ENCODE measurements at regions not wholly inside any gene's neighbourhood (a gene's known extent, or its start where the extent isn't known, plus 50 kb on each side); places are given as distances from the start of the nearest gene placed in this dataset.

DNA sequence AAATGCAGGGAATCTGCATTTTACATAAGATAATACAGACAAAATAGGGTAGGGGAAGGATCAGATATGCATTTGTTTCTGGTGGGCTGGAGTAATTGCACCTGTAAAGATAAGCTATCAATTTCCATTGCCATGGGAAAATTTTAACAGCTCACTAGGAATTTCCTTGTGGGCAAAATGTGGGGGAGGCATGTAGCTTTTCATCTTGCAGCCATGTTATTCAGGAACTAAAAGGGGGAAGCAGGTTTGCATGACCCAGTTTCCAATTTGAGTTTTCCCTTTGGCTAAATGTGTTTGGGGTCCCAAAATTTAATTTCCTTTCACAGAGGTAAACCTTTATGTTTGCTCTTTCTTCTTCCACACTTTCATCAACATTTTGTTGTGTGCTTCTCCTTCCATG lies 624.4 kb downstream of the NYAP2 start:
- Histone ChIP-seq H3K4me3 (ENCODE audit: low read depth, low read length) (no peak overlapping the region), H3K27me3 (ENCODE audit: insufficient read depth, low read length) (no peaks in the 10 kb centered on the region), H2AFZ (ENCODE audit: low read length, unreplicated experiment) (no peak overlapping the region), H3K4me1 (ENCODE audit: control insufficient read depth, insufficient read depth, low read length, unreplicated experiment) (no peaks in the 10 kb centered on the region), H3K36me3 (ENCODE audit: insufficient read depth, low read length) (no peaks in the 10 kb centered on the region), H3K79me2 (ENCODE audit: control insufficient read depth, insufficient read depth, low read length, unreplicated experiment) (no peaks in the 10 kb centered on the region), H3K27ac (ENCODE audit: low read depth, low read length) (no peak overlapping the region)

DNA sequence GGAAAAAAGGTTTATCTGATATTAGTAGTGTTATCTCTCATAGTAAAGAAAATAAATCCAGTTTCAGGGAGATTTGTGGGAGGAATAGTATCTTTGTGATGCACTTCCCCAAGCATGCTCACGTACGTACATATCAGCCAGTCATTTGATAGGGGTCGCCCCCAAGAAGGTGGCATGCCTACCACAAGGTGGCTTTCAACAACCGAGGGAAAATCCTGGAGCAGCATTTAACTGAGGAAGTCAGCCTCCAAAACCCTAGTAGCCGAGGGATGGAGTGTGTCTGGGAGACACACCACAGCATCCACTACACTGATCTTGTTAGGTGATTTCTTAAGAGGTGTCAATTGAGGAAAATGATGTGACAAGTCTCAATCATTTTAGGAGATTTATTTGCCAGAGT lies 623.9 kb downstream of the NYAP2 start:
- no peak overlapping the region for H3K4me3 ChIP-seq (ENCODE audit: low read depth, low read length)
- H3K79me2 ChIP-seq (ENCODE audit: control insufficient read depth, insufficient read depth, low read length, unreplicated experiment), result no peaks in the 10 kb centered on the region
- no peaks in the 10 kb centered on the region for H3K4me1 ChIP-seq (ENCODE audit: control insufficient read depth, insufficient read depth, low read length, unreplicated experiment)
- no peak overlapping the region for H3K27ac ChIP-seq (ENCODE audit: low read depth, low read length)
- H3K36me3 ChIP-seq (ENCODE audit: insufficient read depth, low read length), result no peaks in the 10 kb centered on the region
- H3K27me3 ChIP-seq (ENCODE audit: insufficient read depth, low read length), result no peaks in the 10 kb centered on the region
- H2AFZ ChIP-seq (ENCODE audit: low read length, unreplicated experiment), result no peak overlapping the region

DNA sequence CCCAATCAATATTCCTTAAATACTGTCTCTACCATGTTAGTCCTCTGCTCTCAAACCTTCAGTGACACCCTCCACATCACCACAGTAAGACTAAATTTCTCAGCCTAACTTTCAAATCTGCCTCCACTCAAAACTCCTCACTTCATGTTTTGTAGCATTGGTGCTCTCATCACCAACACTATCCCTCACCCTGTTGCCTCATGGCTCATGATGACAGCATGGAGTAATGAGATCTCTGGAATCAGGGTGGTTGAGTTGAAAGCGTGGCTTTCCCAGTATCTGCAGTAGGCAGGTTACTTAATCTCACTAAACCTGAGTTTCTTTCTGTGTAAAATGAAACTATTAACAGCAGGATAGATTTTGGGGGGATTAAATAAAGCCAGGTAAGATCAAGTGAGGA lies 621.4 kb downstream of the NYAP2 start:
- H2AFZ ChIP-seq (ENCODE audit: low read length, unreplicated experiment), result no peak overlapping the region
- no peak overlapping the region for H3K4me3 ChIP-seq (ENCODE audit: low read depth, low read length)
- no peaks in the 10 kb centered on the region for H3K79me2 ChIP-seq (ENCODE audit: control insufficient read depth, insufficient read depth, low read length, unreplicated experiment)
- no peaks in the 10 kb centered on the region for H3K36me3 ChIP-seq (ENCODE audit: insufficient read depth, low read length)
- no peak overlapping the region for H3K27ac ChIP-seq (ENCODE audit: low read depth, low read length)
- H3K4me1 ChIP-seq (ENCODE audit: control insufficient read depth, insufficient read depth, low read length, unreplicated experiment), result no peaks in the 10 kb centered on the region
- H3K27me3 ChIP-seq (ENCODE audit: insufficient read depth, low read length), result no peaks in the 10 kb centered on the region

DNA sequence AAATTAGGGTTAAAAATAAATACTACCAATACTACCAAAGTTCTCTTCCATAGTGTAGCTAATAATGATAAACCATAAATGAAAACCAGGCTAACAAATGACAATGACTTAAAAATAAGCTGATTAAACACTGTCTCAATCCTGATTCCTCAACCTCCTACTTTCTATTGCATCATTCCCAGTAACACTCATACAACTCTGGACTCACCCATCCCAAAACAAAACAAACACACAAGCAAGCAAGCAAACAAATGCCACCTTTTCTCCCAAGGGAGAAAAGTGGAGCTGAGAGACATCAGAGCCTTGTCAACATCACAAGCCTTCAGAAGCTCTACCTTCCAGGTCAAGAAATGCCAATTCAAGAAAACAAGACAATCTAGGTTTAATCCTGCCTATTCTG lies 620.7 kb downstream of the NYAP2 start:
- H2AFZ ChIP-seq (ENCODE audit: low read length, unreplicated experiment), result no peak overlapping the region
- H3K4me3 ChIP-seq (ENCODE audit: low read depth, low read length), result no peak overlapping the region
- no peaks in the 10 kb centered on the region for H3K36me3 ChIP-seq (ENCODE audit: insufficient read depth, low read length)
- H3K79me2 ChIP-seq (ENCODE audit: control insufficient read depth, insufficient read depth, low read length, unreplicated experiment), result no peaks in the 10 kb centered on the region
- no peaks in the 10 kb centered on the region for H3K27me3 ChIP-seq (ENCODE audit: insufficient read depth, low read length)
- H3K27ac ChIP-seq (ENCODE audit: low read depth, low read length), result no peak overlapping the region
- H3K4me1 ChIP-seq (ENCODE audit: control insufficient read depth, insufficient read depth, low read length, unreplicated experiment), result no peaks in the 10 kb centered on the region

DNA sequence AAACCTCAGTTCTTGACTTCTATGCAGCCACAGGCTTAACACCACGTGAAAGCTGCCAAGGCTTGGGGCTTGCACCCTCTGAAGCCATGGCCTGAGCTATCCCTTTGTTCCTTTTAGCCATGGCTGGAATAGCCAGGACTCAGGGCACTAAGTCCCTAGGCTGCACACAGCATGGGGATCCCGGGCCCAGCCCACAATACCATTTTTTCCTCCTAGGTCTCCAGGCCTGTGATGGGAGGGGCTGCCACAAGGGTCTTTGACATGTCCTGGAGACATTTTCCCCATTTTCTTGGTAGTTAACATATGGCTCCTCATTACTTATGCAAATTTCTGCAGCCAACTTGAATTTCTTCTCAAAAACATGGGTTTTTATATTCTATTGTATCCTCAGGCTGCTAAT lies 619.1 kb downstream of the NYAP2 start:
- no peaks in the 10 kb centered on the region for H3K79me2 ChIP-seq (ENCODE audit: control insufficient read depth, insufficient read depth, low read length, unreplicated experiment)
- H3K36me3 ChIP-seq (ENCODE audit: insufficient read depth, low read length), result no peaks in the 10 kb centered on the region
- no peak overlapping the region for H3K27ac ChIP-seq (ENCODE audit: low read depth, low read length)
- H2AFZ ChIP-seq (ENCODE audit: low read length, unreplicated experiment), result no peak overlapping the region
- H3K4me3 ChIP-seq (ENCODE audit: low read depth, low read length), result no peak overlapping the region
- no peaks in the 10 kb centered on the region for H3K4me1 ChIP-seq (ENCODE audit: control insufficient read depth, insufficient read depth, low read length, unreplicated experiment)
- no peaks in the 10 kb centered on the region for H3K27me3 ChIP-seq (ENCODE audit: insufficient read depth, low read length)

DNA sequence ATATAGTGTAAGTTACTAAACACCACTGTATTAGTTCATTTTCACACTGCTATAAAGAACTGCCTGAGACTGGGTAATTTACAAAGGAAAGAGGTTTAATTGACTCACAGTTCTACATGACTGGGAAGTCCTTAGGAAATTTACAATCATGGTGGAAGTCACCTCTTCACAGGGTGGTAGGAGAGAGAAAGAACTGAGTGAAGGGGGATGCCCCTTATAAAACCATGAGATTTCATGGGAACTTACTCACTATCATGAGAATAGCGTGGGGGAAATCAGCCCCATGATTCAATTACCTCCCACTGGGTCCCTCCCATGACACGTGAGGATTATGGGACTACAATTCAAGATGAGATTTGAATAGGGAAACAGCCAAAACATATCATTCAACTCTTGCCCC lies 618.0 kb downstream of the NYAP2 start:
- Histone ChIP-seq H3K79me2 (ENCODE audit: control insufficient read depth, insufficient read depth, low read length, unreplicated experiment) (no peaks in the 10 kb centered on the region), H3K27me3 (ENCODE audit: insufficient read depth, low read length) (no peaks in the 10 kb centered on the region), H3K4me3 (ENCODE audit: low read depth, low read length) (no peak overlapping the region), H3K27ac (ENCODE audit: low read depth, low read length) (no peak overlapping the region), H3K36me3 (ENCODE audit: insufficient read depth, low read length) (no peaks in the 10 kb centered on the region), H2AFZ (ENCODE audit: low read length, unreplicated experiment) (no peak overlapping the region), H3K4me1 (ENCODE audit: control insufficient read depth, insufficient read depth, low read length, unreplicated experiment) (no peaks in the 10 kb centered on the region)

DNA sequence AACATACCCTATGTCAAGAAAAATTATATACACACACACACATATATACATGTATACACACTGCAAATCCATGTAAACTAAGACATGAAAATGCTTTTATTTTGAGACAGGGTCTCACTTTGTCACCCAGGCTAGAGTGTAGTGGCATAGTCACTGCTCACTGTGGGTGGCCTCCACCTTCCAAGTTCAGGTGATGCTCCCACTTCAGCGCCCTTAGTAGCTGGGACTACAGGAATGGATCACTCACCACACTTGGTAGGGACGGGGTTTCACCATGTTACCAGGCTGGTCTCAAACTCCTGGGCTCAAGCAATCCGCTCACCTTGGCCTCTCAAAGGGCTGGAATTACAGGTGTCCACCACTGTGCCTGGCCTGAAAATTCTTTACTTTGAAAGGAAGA lies 617.6 kb downstream of the NYAP2 start:
- Histone ChIP-seq H3K4me3 (ENCODE audit: low read depth, low read length) (no peak overlapping the region), H3K79me2 (ENCODE audit: control insufficient read depth, insufficient read depth, low read length, unreplicated experiment) (no peaks in the 10 kb centered on the region), H3K4me1 (ENCODE audit: control insufficient read depth, insufficient read depth, low read length, unreplicated experiment) (no peaks in the 10 kb centered on the region), H3K27ac (ENCODE audit: low read depth, low read length) (no peak overlapping the region), H2AFZ (ENCODE audit: low read length, unreplicated experiment) (no peak overlapping the region), H3K36me3 (ENCODE audit: insufficient read depth, low read length) (no peaks in the 10 kb centered on the region), H3K27me3 (ENCODE audit: insufficient read depth, low read length) (no peaks in the 10 kb centered on the region)

DNA sequence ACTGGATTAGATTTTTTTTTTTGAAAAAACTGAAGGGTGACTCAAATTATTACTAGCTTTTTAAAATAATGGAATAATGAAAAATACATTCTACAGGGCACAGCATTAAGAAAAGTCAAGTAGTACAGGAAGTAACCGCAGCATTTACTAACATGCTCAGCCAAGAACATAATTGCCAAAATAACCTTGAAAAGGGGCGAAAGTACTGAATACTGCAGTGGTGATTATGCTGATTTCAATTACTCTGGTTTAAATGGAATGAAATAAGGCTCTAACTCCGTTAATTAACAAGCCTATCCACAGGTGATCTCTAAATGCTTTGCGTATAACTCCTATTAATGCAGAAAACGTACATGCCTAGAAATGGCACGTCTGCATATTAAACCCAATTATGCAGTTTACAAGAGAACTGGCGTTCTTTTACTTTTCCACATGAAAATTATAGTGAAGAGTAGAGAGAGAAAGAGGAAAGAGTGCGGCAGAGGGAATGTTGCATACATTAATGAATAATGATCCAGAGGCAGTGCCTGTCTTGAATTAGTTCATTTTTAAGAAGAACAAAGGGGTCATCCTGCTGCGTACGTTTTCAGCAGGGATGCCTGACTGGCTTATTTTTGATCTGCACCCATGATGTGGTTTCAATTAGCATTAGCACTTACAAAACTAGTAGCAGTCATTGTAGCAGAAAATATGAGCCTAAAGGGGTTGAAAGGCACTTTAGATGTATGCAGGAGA lies 612.4 kb downstream of the NYAP2 start:
- H2AFZ ChIP-seq (ENCODE audit: low read length, unreplicated experiment), result no peak overlapping the region
- no peak overlapping the region for H3K27ac ChIP-seq (ENCODE audit: low read depth, low read length)
- no peaks in the 10 kb centered on the region for H3K36me3 ChIP-seq (ENCODE audit: insufficient read depth, low read length)
- H3K79me2 ChIP-seq (ENCODE audit: control insufficient read depth, insufficient read depth, low read length, unreplicated experiment), result no peaks in the 10 kb centered on the region
- no peaks in the 10 kb centered on the region for H3K4me1 ChIP-seq (ENCODE audit: control insufficient read depth, insufficient read depth, low read length, unreplicated experiment)
- H3K4me3 ChIP-seq (ENCODE audit: low read depth, low read length), result no peak overlapping the region
- no peaks in the 10 kb centered on the region for H3K27me3 ChIP-seq (ENCODE audit: insufficient read depth, low read length)

DNA sequence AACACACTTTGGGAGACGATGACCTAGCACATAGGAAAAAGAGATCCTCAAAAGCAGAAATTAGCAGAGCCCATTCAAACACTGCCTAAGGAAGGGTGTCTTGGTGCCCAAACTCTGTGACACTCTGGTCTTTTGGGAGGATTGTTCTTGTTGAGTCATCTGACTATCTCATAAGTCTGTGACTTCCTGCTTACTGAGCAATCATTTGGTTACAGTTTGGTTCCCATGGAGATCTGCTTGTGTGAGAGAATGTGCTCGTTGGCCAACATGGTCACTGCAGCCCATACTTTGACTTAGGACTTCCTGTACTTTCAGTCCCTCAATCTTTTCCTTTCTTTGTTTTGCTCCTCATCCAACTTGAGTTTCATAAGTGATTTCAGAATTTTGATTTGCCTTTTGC lies 602.9 kb downstream of the NYAP2 start:
- no peaks in the 10 kb centered on the region for H3K79me2 ChIP-seq (ENCODE audit: control insufficient read depth, insufficient read depth, low read length, unreplicated experiment)

DNA sequence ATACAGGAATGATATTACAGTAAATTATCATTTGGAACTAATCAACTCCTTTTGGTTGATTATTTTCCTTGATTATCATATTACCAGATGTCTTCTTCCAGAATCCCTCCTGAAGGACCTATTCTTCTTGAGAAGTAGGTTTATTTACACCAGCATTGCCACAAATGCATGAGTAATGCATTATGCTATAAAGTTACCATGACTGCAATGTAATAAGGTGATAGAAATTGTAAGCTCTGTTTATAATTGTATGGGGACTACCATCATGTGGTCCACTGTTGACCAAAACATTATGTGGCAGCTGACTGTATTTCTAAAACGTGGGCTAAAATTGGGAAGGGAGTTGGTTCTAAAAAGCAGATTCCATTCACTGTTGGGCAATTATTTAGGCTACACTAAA lies 602.2 kb downstream of the NYAP2 start:
- H2AFZ ChIP-seq (ENCODE audit: low read length, unreplicated experiment), result no peak overlapping the region

More for the DNA sequence above, 602.9 kb downstream of the NYAP2 start:
- Histone ChIP-seq H3K27me3 (ENCODE audit: insufficient read depth, low read length) (no peaks in the 10 kb centered on the region), H3K4me1 (ENCODE audit: control insufficient read depth, insufficient read depth, low read length, unreplicated experiment) (peaks cover 20% of the 10 kb centered on the region), H2AFZ (ENCODE audit: low read length, unreplicated experiment) (peak overlapping the region; percentile 89), H3K27ac (ENCODE audit: low read depth, low read length) (peak overlapping the region; percentile 81), H3K4me3 (ENCODE audit: low read depth, low read length) (peak overlapping the region; percentile 21; the same call in 1 of the 2 replicates), H3K36me3 (ENCODE audit: insufficient read depth, low read length) (no peaks in the 10 kb centered on the region)

DNA sequence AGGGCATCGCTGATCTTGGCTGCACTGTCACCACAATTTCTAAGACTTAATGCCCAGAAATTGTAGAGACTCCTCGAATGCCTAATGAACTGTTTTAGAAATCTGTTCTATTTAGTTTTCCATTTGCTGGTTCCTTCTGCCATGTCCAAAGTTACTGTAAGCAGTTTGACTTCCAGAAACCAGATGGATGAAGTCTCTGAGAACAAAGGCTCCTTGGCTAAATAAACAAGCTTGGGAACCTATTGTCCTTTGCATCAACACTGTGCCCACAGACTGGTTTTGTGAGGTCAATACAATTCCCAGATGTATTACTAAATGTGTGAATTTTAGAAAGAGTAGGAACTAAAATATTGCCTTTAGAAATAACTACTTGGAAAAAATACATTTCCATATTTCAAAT lies 600.2 kb downstream of the NYAP2 start:
- Histone ChIP-seq H3K27me3 (ENCODE audit: insufficient read depth, low read length) (no peaks in the 10 kb centered on the region), H3K79me2 (ENCODE audit: control insufficient read depth, insufficient read depth, low read length, unreplicated experiment) (no peaks in the 10 kb centered on the region), H3K4me3 (ENCODE audit: low read depth, low read length) (no peak overlapping the region), H3K27ac (ENCODE audit: low read depth, low read length) (peak overlapping the region; percentile 45; the same call in 1 of the 2 replicates), H2AFZ (ENCODE audit: low read length, unreplicated experiment) (no peak overlapping the region), H3K36me3 (ENCODE audit: insufficient read depth, low read length) (no peaks in the 10 kb centered on the region), H3K4me1 (ENCODE audit: control insufficient read depth, insufficient read depth, low read length, unreplicated experiment) (peaks cover 44% of the 10 kb centered on the region)

More for the DNA sequence above, 602.2 kb downstream of the NYAP2 start:
- Histone ChIP-seq H3K27me3 (ENCODE audit: insufficient read depth, low read length) (no peaks in the 10 kb centered on the region), H3K4me3 (ENCODE audit: low read depth, low read length) (no peak overlapping the region), H3K36me3 (ENCODE audit: insufficient read depth, low read length) (no peaks in the 10 kb centered on the region), H3K4me1 (ENCODE audit: control insufficient read depth, insufficient read depth, low read length, unreplicated experiment) (peaks cover 23% of the 10 kb centered on the region), H3K27ac (ENCODE audit: low read depth, low read length) (peak overlapping the region; percentile 81), H3K79me2 (ENCODE audit: control insufficient read depth, insufficient read depth, low read length, unreplicated experiment) (no peaks in the 10 kb centered on the region)
